Choroid plexus epithelial cell (primary cell): ENCODE measurements at regions not wholly inside any gene's neighbourhood (a gene's known extent, or its start where the extent isn't known, plus 50 kb on each side); places are given as distances from the start of the nearest gene placed in this dataset.

Experiments used
- DNase-seq: peaks from one replicate; pipeline ENCODE4 v3.0.0-alpha.2; 2010; ENCODE audit warnings: low read depth
- H3K4me3 ChIP-seq: 2 replicates; pipeline ENCODE4 v1.5.1; 2011; ENCODE audit warnings: low read depth, mild to moderate bottlenecking, control low read depth, low read length, moderate library complexity
- TF ChIP-seq, protein P1 (sequence below): conservative IDR thresholded peaks from 2 replicates; pipeline ENCODE4 v1.5.1; 2011; ENCODE audit warnings: low read depth, mild to moderate bottlenecking, control low read depth, inconsistent platforms, low read length, moderate library complexity

DNA sequence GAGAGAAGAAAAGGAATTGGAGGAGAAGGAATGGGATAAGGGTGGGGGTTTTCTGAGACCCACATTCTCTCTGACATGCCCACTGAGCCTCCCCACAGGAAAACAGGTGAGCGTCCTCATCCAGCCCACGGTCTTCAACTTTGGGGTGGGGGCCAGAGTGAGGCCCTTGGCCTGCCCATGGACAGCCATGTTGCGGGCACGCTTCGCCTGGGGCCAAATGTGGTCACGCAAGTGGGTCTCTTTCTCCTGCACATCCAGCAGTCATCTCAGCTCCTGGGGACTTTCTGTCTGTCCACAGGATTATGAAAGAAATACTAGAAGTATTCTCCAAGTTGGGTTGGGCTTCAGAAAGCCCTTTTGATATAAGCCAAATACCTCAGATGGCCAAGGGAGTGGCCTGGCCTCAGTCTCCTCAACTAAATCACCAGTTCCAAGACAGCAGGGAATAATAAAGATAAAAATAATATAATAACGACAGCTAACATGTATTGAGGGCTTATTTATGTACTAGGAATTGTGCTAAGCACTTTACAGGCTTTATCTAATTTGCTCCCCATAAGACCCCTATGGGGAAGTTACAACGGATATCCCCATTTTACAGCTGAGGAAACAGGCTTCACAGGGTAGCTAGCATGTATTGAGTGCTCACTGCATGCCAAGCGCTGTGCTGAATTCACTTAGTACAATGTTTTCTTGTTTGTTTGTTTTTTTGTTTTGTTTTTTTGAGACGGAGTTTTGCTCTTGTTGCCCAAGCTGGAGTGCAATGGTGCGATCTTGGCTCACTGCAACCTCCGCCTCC, 57.2 kb upstream of the LBX1 start:
- no peak for DNase-seq
- TF ChIP-seq, protein P1, sequence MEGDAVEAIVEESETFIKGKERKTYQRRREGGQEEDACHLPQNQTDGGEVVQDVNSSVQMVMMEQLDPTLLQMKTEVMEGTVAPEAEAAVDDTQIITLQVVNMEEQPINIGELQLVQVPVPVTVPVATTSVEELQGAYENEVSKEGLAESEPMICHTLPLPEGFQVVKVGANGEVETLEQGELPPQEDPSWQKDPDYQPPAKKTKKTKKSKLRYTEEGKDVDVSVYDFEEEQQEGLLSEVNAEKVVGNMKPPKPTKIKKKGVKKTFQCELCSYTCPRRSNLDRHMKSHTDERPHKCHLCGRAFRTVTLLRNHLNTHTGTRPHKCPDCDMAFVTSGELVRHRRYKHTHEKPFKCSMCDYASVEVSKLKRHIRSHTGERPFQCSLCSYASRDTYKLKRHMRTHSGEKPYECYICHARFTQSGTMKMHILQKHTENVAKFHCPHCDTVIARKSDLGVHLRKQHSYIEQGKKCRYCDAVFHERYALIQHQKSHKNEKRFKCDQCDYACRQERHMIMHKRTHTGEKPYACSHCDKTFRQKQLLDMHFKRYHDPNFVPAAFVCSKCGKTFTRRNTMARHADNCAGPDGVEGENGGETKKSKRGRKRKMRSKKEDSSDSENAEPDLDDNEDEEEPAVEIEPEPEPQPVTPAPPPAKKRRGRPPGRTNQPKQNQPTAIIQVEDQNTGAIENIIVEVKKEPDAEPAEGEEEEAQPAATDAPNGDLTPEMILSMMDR = no peak
- no peak overlapping the region for H3K4me3 ChIP-seq

DNA sequence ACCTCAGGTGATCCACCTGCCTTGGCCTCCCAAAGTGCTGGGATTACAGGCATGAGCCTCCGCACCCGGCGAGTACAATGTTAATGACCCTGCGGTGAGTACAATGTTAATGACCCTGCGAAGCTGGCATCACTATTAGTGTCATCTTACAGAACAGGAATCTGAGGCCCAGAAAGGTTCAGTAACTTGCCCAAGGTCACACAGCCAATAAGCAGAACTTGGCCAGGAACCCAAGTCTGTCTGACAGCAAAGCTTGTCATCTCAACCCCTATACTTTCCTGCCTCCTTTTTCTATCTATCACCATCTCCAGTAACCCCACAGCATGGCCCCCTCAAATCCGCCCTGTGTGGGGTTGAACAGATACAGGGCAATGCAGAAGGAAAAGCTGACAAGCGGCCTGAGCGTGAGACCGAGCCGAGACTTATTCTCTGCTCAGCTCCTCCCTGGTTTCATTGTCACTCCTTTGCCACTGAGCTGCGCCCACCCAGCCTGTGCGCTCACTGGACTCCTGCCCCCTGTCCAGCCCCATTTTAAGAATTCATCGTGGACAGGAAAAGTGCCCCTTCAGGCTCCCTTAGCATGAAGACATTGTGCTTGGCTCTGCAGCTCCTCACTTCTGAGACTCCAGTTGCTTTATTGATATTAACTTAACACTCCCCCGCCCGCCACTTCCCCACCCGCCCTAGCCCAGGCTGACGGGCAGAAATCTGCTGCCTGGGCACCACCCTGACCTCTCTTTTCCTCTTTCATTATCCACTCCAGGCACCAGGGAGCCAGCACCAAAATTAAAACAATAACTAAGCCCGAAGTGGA, 58.1 kb upstream of the LBX1 start:
- DNase-seq = no peak
- TF ChIP-seq, protein P1 = no peak
- H3K4me3 ChIP-seq = no peak overlapping the region

DNA sequence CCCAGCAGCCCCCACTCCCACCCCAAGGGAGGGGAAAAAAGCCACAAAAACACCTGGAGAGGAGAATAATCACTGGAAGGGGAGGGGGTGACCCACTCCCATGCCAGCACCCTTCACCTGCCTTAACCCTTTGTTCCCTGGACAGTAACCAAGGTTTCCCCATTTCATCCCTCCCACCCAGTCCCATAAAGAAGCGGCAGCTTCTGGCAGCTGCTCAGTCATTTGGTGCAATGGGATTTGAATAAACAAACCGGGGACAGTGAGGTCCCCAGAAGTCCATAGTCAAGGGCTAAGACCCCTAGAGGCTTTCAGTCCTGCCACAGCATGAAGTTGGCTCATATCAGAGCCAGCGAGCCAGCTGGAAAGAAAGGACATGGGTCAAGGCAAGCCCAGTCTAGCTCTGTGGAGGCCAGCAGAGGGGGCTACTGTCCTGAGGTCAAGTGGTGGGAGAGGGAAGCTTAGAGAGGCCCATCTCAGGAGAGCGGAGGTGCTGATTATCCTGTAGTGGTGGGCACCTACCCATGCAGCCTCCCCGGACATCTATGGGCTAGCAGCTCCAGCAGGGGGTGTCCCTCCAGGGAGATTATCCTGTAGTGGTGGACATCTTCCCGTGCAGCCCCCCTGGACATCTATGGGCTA, 58.9 kb upstream of the LBX1 start:
- DNase-seq = peak; percentile 42
- TF ChIP-seq, protein P1 = peak; percentile 60

DNA sequence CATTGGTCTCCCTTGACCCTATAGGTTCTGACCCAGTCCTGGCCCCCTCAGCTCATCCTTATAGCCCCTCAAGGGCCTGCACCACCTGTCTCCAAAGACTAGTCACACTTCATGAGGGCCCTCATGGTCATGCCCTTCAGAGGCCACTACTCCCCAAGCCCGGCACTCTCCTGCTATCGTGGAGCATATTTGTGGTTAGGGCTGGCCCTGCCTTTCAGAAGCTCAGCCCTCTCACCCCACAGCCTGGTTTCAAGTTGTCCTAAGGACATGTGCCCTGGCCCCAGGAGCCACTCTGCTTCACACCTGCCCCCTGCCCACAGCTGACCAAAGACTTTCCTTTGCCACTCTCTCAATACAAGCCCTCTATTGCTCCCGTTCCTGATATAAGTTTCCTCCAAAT, 60.3 kb upstream of the LBX1 start:
- DNase-seq = no peak
- no peak overlapping the region for H3K4me3 ChIP-seq
- TF ChIP-seq, protein P1 = no peak

More for the DNA sequence above, 58.9 kb upstream of the LBX1 start:
- no peak overlapping the region for H3K4me3 ChIP-seq

DNA sequence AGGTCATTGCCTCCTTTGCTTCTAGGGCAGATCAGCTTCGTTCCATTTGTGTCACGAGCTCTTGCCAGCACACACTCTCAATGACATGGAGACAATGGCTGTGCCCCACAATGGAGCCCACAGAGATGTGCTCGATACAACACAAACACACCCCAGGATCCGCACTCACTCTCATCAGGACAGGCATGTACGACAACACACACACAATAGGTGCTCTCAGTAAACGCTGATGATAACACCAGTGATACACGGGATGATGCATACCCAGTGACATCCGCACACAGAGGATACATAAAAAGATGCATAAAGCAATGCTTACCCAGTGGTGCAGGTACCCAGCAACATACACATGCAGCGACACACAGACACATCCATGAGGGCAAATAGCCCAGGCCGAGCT, 61.2 kb upstream of the LBX1 start:
- H3K4me3 ChIP-seq = no peak overlapping the region
- no peak for DNase-seq

DNA sequence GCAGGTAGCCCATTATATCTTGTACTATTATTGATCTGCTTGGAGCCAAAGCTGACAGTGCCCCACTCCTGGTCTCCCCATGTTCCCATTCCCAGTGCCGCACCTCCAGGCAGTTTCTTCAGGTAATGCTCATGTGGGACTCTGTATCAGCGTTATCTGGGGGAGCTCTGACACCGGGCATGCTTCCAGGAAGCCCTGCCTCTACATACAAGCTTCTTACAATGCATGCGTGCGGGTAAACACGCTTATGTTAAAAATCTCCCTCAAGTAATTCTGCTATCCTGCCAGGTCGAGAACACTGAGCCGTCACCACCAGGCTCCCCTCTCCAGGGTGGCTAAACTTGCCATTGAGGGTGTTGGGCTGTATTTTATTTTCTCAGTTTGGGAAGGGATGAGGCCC, 61.6 kb upstream of the LBX1 start:
- TF ChIP-seq, protein P1 = no peak
- no peak overlapping the region for H3K4me3 ChIP-seq
- DNase-seq = no peak

More for the DNA sequence above, 61.2 kb upstream of the LBX1 start:
- TF ChIP-seq, protein P1 = no peak
